HCT116 (cell line): ENCODE measurements at regions not wholly inside any gene's neighbourhood (a gene's known extent, or its start where the extent isn't known, plus 50 kb on each side); places are given as distances from the start of the nearest gene placed in this dataset.

Experiments
- ATAC-seq: fragments of 200-7000 bp; cut with Tn5 transposase; 2 replicates; pipeline ENCODE4 v1.9.1; 2020; ENCODE audit warnings: mild to moderate bottlenecking, moderate library complexity
- BruUV-seq: library from RNA; stranded (reverse); fragments of 400-500 nt; replicated peaks from 2 replicates; lab custom pipeline; 2021; lab: Mats Ljungman, UMichigan
- CTCF ChIA-PET: fragments of 300-600 bp; sonication (Branson Sonifier 250); formaldehyde crosslinking; loops from one replicate; lab custom pipeline; 2021; ENCODE audit warnings: antibody characterized with exemption; lab: Charles Lee
- POLR2A ChIA-PET: fragments of 300-600, 350-600 bp; sonication (Branson Sonifier 250); formaldehyde crosslinking; loops from one replicate; lab custom pipeline; 2021; ENCODE audit warnings: antibody characterized with exemption; lab: Charles Lee
- RAD21 ChIA-PET, 2 experiments: fragments of 300-600 bp; sonication (Branson Sonifier 250); formaldehyde crosslinking; loops; one replicate each; lab custom pipeline; 2023; ENCODE audit warnings: low total read pairs in 2 of 2; ENCODE audit not compliant: uncharacterized antibody in 2 of 2, unreplicated experiment in 2 of 2, low non-redundant PET in 1 of 2; lab: Charles Lee
- DNase-seq: peaks from one replicate; pipeline ENCODE4 v3.0.0-alpha.2; 2010; ENCODE audit warnings: low read depth, low spot score
- H2AFZ ChIP-seq: fragments of 200-600 bp; shearing (Covaris generic), sonication (generic); 2 replicates; pipeline ENCODE4 v1.6.1; 2017; ENCODE audit warnings: low read depth, mixed run types, mixed read lengths, antibody characterized with exemption, low read length; ENCODE audit not compliant: poor library complexity, severe bottlenecking
- H3K27ac ChIP-seq: 2 replicates; pipeline ENCODE4 v1.5.1; 2012; ENCODE audit warnings: low read depth, low read length
- H3K27me3 ChIP-seq: fragments of 200-600 bp; sonication (generic); 2 replicates; pipeline ENCODE4 v1.6.1; 2016; ENCODE audit warnings: mixed run types, low read length, mixed read lengths; ENCODE audit not compliant: insufficient read depth
- H3K36me3 ChIP-seq, 2 experiments: fragments of 200-500 bp in 1 of 2; fragments of 200-600 bp in 1 of 2; sonication (Bioruptor generic) in 1 of 2; sonication (generic) in 1 of 2; 2 replicates each; pipeline versions ENCODE4 v1.5.1 to v1.6.1; 2014 to 2016; ENCODE audit warnings: low read length in 2 of 2, inconsistent platforms in 1 of 2, mixed read lengths in 1 of 2, mixed run types in 1 of 2; ENCODE audit not compliant: insufficient read depth in 2 of 2, control insufficient read depth in 1 of 2
- H3K4me1 ChIP-seq, 2 experiments: fragments of 200-600 bp in 1 of 2; sonication (generic) in 1 of 2; 2 replicates each; pipeline versions ENCODE4 v1.5.1 to v1.6.1; 2012 to 2017; ENCODE audit warnings: low read length in 2 of 2, inconsistent platforms in 1 of 2, mild to moderate bottlenecking in 1 of 2, mixed read lengths in 1 of 2, mixed run types in 1 of 2, moderate library complexity in 1 of 2; ENCODE audit not compliant: insufficient read depth in 2 of 2, control insufficient read depth in 1 of 2
- H3K4me2 ChIP-seq: fragments of 200-600 bp; sonication (generic); 2 replicates; pipeline ENCODE4 v1.6.1; 2017; ENCODE audit warnings: mixed run types, low read length, mixed read lengths
- H3K4me3 ChIP-seq, 2 experiments: fragments of 200-600 bp in 1 of 2; sonication (generic) in 1 of 2; replicated peaks in 1 of 2; 2 replicates each; pipeline ENCODE4 v1.5.1; 2011 to 2016; ENCODE audit warnings: low read length in 2 of 2, control low read depth in 1 of 2, low read depth in 1 of 2, mild to moderate bottlenecking in 1 of 2, mixed read lengths in 1 of 2, mixed run types in 1 of 2
- H3K79me2 ChIP-seq: fragments of 200-600 bp; sonication (generic); 2 replicates; pipeline ENCODE4 v1.6.1; 2017; ENCODE audit warnings: mild to moderate bottlenecking, mixed run types, low read length, moderate library complexity, mixed read lengths; ENCODE audit not compliant: insufficient read depth
- H3K9ac ChIP-seq: fragments of 200-600 bp; sonication (generic); 2 replicates; pipeline ENCODE4 v1.6.1; 2016; ENCODE audit warnings: low read length, mixed read lengths
- H3K9me2 ChIP-seq: fragments of 200-600 bp; sonication (generic), shearing (Covaris generic); 2 replicates; pipeline ENCODE4 v1.6.1; 2017; ENCODE audit warnings: mixed run types, mild to moderate bottlenecking, moderate library complexity; ENCODE audit not compliant: insufficient read depth
- H3K9me3 ChIP-seq, 2 experiments: fragments of 200-500 bp in 1 of 2; fragments of 200-600 bp in 1 of 2; sonication (Bioruptor generic) in 1 of 2; sonication (generic) in 1 of 2; 2 replicates each; pipeline ENCODE4 v1.6.1; 2014 to 2017; ENCODE audit warnings: low read length in 2 of 2, mixed read lengths in 2 of 2, inconsistent platforms in 1 of 2, low read depth in 1 of 2, mild to moderate bottlenecking in 1 of 2, mixed run types in 1 of 2, moderate library complexity in 1 of 2; ENCODE audit not compliant: control insufficient read depth in 1 of 2, insufficient read depth in 1 of 2
- H4K20me1 ChIP-seq: fragments of 200-600 bp; sonication (generic), shearing (Covaris generic); 2 replicates; pipeline ENCODE4 v1.6.1; 2017; ENCODE audit warnings: mixed run types, mild to moderate bottlenecking, moderate library complexity; ENCODE audit not compliant: insufficient read depth
- EGR1 ChIP-seq: IDR thresholded peaks from 2 replicates; pipeline ENCODE4 v1.6.1; 2012; ENCODE audit warnings: low read depth
- ELF1 ChIP-seq: IDR thresholded peaks from 2 replicates; pipeline ENCODE4 v1.6.1; 2012; ENCODE audit warnings: low read depth, borderline replicate concordance
- EZH2 ChIP-seq: fragments of 200-600 bp; sonication (generic); IDR thresholded peaks from 2 replicates; pipeline ENCODE4 v1.6.1; 2017; ENCODE audit warnings: antibody characterized with exemption, mixed run types
- EZH2phosphoT487 ChIP-seq: fragments of 200-600 bp; IDR thresholded peaks from 2 replicates; pipeline ENCODE4 v1.6.1; 2018; ENCODE audit warnings: antibody characterized with exemption, borderline replicate concordance
- FOSL1 ChIP-seq: IDR thresholded peaks from 2 replicates; pipeline ENCODE4 v1.6.1; 2012; ENCODE audit warnings: low read depth
- JUND ChIP-seq: IDR thresholded peaks from 2 replicates; pipeline ENCODE4 v1.6.1; 2012
- POLR2A ChIP-seq: IDR thresholded peaks from 2 replicates; pipeline ENCODE4 v1.7.0; 2011; ENCODE audit warnings: borderline replicate concordance; ENCODE audit not compliant: insufficient read depth, insufficient read length; ENCODE audit errors: extremely low read depth
- SIN3A ChIP-seq: IDR thresholded peaks from 2 replicates; pipeline ENCODE4 v1.6.1; 2012; ENCODE audit warnings: low read depth
- SRF ChIP-seq: IDR thresholded peaks from 2 replicates; pipeline ENCODE4 v1.6.1; 2012; ENCODE audit warnings: low read depth
- TCF7L2 ChIP-seq: IDR thresholded peaks from 2 replicates; pipeline ENCODE4 v1.7.0; 2011; ENCODE audit warnings: borderline replicate concordance, inconsistent platforms; ENCODE audit not compliant: insufficient read depth, insufficient read length; ENCODE audit errors: extremely low read depth
- YY1 ChIP-seq: IDR thresholded peaks from 2 replicates; pipeline ENCODE4 v1.6.1; 2011; ENCODE audit warnings: low read length, low read depth, moderate library complexity, mild to moderate bottlenecking; ENCODE audit not compliant: insufficient replicate concordance; ENCODE audit errors: extremely low read depth
- intact Hi-C: fragments of 100-400 bp; cut with micrococcal nuclease; formaldehyde crosslinking; loops from 2 replicates; pipeline ENCODE4 v1.10.0; 2022
- TF ChIP-seq, protein P1 (sequence below): IDR thresholded peaks from 2 replicates; pipeline ENCODE4 v1.6.1; 2011; ENCODE audit warnings: mild to moderate bottlenecking, low read length, moderate library complexity; ENCODE audit not compliant: insufficient replicate concordance; ENCODE audit errors: extremely low read depth
- TF ChIP-seq, protein P2 (sequence below): IDR thresholded peaks from 2 replicates; pipeline ENCODE4 v1.6.1; 2012; ENCODE audit warnings: low read depth
- TF ChIP-seq, protein P3 (sequence below), 3 experiments: fragments of 200-600 bp in 1 of 3; sonication (generic) in 1 of 3; IDR thresholded peaks in 2 of 3; conservative IDR thresholded peaks in 1 of 3; 2 replicates each; pipeline ENCODE4 v1.5.1; 2012 to 2017; ENCODE audit warnings: low read depth in 2 of 3, low read length in 2 of 3, antibody characterized with exemption in 1 of 3, borderline replicate concordance in 1 of 3, control low read depth in 1 of 3, mild to moderate bottlenecking in 1 of 3, mixed read lengths in 1 of 3, mixed run types in 1 of 3, moderate library complexity in 1 of 3; ENCODE audit not compliant: insufficient read depth in 1 of 3
- TF ChIP-seq, protein P4 (sequence below): IDR thresholded peaks from 2 replicates; pipeline ENCODE4 v1.6.1; 2012
- TF ChIP-seq, protein P5 (sequence below): IDR thresholded peaks from 2 replicates; pipeline ENCODE4 v1.6.1; 2012

DNA sequence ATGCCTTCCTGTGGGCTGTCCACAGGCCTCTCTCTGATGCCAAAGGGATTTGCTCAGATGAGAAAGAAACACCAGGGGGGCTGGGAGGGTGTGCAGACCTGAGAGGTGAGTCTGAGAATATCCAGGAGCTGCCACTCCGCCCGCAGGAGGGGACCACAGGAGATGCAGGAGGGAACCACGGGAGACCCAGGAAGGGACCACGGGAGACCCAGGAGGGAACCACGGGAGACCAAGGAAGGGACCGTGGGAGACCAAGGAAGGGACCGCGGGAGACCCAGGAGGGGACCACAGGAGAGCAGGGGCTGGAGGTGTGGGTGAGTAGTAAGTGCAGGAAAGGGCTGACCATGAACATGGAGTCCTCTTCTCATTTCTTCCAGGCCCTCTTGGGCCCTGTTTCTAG is 74.6 kb upstream of the SFSWAP start (continued):
- TF ChIP-seq, protein P1, sequence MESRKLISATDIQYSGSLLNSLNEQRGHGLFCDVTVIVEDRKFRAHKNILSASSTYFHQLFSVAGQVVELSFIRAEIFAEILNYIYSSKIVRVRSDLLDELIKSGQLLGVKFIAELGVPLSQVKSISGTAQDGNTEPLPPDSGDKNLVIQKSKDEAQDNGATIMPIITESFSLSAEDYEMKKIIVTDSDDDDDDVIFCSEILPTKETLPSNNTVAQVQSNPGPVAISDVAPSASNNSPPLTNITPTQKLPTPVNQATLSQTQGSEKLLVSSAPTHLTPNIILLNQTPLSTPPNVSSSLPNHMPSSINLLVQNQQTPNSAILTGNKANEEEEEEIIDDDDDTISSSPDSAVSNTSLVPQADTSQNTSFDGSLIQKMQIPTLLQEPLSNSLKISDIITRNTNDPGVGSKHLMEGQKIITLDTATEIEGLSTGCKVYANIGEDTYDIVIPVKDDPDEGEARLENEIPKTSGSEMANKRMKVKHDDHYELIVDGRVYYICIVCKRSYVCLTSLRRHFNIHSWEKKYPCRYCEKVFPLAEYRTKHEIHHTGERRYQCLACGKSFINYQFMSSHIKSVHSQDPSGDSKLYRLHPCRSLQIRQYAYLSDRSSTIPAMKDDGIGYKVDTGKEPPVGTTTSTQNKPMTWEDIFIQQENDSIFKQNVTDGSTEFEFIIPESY = no peak
- TF ChIP-seq, protein P2, sequence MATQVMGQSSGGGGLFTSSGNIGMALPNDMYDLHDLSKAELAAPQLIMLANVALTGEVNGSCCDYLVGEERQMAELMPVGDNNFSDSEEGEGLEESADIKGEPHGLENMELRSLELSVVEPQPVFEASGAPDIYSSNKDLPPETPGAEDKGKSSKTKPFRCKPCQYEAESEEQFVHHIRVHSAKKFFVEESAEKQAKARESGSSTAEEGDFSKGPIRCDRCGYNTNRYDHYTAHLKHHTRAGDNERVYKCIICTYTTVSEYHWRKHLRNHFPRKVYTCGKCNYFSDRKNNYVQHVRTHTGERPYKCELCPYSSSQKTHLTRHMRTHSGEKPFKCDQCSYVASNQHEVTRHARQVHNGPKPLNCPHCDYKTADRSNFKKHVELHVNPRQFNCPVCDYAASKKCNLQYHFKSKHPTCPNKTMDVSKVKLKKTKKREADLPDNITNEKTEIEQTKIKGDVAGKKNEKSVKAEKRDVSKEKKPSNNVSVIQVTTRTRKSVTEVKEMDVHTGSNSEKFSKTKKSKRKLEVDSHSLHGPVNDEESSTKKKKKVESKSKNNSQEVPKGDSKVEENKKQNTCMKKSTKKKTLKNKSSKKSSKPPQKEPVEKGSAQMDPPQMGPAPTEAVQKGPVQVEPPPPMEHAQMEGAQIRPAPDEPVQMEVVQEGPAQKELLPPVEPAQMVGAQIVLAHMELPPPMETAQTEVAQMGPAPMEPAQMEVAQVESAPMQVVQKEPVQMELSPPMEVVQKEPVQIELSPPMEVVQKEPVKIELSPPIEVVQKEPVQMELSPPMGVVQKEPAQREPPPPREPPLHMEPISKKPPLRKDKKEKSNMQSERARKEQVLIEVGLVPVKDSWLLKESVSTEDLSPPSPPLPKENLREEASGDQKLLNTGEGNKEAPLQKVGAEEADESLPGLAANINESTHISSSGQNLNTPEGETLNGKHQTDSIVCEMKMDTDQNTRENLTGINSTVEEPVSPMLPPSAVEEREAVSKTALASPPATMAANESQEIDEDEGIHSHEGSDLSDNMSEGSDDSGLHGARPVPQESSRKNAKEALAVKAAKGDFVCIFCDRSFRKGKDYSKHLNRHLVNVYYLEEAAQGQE = no peak
- TF ChIP-seq ELF1 (no peak), POLR2A (no peak), EZH2phosphoT487 (no peak)

DNA sequence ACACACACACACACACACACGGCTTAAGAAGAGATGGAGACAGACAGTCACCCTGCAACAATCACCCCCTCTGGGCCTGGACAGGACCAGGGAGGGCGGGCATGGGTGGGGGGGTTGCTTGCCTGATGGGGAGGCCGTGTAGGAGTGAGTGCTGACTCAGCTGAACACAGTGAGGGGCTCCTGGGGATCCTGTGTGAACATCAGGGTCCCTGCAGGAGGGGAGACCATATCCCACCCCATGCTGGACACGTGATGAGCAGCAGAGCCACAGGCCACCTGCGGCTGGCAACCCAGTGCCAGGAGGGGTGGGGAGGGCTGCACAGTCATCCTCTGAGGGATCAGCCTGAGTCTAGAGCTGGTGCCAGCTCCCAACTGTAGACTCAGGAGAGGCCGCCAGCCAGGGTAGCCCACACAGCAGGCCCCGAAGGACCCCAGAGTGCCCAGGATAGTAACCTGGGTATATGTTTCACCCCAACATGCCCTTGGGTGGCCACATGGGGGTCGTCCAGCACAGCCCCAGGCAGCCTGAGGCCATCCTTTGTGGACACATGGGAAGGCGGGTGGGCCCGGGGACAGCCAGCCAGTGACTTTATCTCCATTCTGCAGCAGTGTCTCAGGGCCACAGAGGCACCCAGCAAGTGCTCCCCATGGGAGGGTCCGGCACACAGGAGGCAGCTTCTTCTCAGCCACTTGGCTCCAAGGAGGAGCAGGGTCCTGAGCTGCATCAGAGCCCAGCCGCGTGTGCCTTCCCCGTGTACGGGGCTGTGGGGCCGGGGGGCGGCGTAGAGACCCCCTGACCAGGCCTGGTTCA is 73.7 kb upstream of the SFSWAP start:
- Histone ChIP-seq H3K4me1 (peaks cover 0 to 2% of the 10 kb centered on the region in 2 experiments; a peak in 1 of 4 replicates), H3K9ac (no peak overlapping the region), H4K20me1 (no peaks in the 10 kb centered on the region), H3K27me3 (peaks cover 27% of the 10 kb centered on the region), H3K9me2 (no peaks in the 10 kb centered on the region), H2AFZ (no peak overlapping the region), H3K79me2 (no peaks in the 10 kb centered on the region), H3K4me3 (no peak overlapping the region), H3K27ac (no peak overlapping the region), H3K36me3 (no peaks in the 10 kb centered on the region), H3K9me3 (no peaks in the 10 kb centered on the region), H3K4me2 (no peak overlapping the region)
- no TSS peak for BruUV-seq
- RAD21 ChIA-PET = no interaction called here
- intact Hi-C loops = no loop called here
- DNase-seq = no peak
- ATAC-seq = no peak
- CTCF ChIA-PET = no interaction called here
- POLR2A ChIA-PET = no interaction called here
- TF ChIP-seq EZH2phosphoT487 (no peak), JUND (no peak), TCF7L2 (no peak), SIN3A (no peak), EGR1 (no peak), EZH2 (no peak), YY1 (no peak), ELF1 (no peak), SRF (no peak), FOSL1 (no peak)
- TF ChIP-seq, protein P3, sequence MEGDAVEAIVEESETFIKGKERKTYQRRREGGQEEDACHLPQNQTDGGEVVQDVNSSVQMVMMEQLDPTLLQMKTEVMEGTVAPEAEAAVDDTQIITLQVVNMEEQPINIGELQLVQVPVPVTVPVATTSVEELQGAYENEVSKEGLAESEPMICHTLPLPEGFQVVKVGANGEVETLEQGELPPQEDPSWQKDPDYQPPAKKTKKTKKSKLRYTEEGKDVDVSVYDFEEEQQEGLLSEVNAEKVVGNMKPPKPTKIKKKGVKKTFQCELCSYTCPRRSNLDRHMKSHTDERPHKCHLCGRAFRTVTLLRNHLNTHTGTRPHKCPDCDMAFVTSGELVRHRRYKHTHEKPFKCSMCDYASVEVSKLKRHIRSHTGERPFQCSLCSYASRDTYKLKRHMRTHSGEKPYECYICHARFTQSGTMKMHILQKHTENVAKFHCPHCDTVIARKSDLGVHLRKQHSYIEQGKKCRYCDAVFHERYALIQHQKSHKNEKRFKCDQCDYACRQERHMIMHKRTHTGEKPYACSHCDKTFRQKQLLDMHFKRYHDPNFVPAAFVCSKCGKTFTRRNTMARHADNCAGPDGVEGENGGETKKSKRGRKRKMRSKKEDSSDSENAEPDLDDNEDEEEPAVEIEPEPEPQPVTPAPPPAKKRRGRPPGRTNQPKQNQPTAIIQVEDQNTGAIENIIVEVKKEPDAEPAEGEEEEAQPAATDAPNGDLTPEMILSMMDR (IDR thresholded peaks at IDR 0.05 in 2 of 3, conservative IDR thresholded peaks at IDR 0.05 in 1 of 3; ENCODE audit: borderline replicate concordance in 1 of 3, insufficient read depth in 1 of 3, low read depth in 2 of 3, low read length in 2 of 3) = no peak
- TF ChIP-seq, protein P4, sequence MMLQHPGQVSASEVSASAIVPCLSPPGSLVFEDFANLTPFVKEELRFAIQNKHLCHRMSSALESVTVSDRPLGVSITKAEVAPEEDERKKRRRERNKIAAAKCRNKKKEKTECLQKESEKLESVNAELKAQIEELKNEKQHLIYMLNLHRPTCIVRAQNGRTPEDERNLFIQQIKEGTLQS = no peak
- TF ChIP-seq, protein P5, sequence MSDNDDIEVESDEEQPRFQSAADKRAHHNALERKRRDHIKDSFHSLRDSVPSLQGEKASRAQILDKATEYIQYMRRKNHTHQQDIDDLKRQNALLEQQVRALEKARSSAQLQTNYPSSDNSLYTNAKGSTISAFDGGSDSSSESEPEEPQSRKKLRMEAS = no peak
